ENCODE measurements at regions not wholly inside any gene's neighbourhood (a gene's known extent, or its start where the extent isn't known, plus 50 kb on each side); places are given as distances from the start of the nearest gene placed in this dataset.

- TF ChIP-seq RAD21 (CRISPR knock-in tag; IDR thresholded peaks at IDR 0.05) (no peak), BRF2 (CRISPR knock-in tag; IDR thresholded peaks at IDR 0.05) (no peak), HIVEP1 (CRISPR knock-in tag; IDR thresholded peaks at IDR 0.05) (no peak), ZNF547 (CRISPR knock-in tag; IDR thresholded peaks at IDR 0.05) (no peak), SMC3 (IDR thresholded peaks at IDR 0.05; ENCODE audit: low read length) (no peak), ZNF121 (CRISPR knock-in tag; IDR thresholded peaks at IDR 0.05) (no peak), TCF7L2 (IDR thresholded peaks at IDR 0.05; ENCODE audit: low read depth, low read length) (no peak), DPF2 (CRISPR knock-in tag; IDR thresholded peaks at IDR 0.05; ENCODE audit: borderline replicate concordance, low read depth) (no peak)
Observed at GRCh38 chr5:82828211-82828610, 249.0 kb downstream of the TMEM167A start.

Measured in HepG2 (cell line).